Activated T-cell treated with anti-CD3 and anti-CD28 coated beads, Interleukin-2, amount 50 U/mL, for 72 hours (primary cell): ENCODE measurements at regions not wholly inside any gene's neighbourhood (a gene's known extent, or its start where the extent isn't known, plus 50 kb on each side); places are given as distances from the start of the nearest gene placed in this dataset.
"Not testable (repeated sequence)": the region's sequence is repeated elsewhere in the genome, so short reads cannot be mapped to it uniquely, and the experiment has no call there.

Experiments used
- ATAC-seq, 2 donors: fragments of 150-1000 bp; cut with Tn5 transposase; replicated peaks in 1 of 2; 2 replicates each; pipeline ENCODE4 v1.10.0; 2021; ENCODE audit warnings: moderate library complexity in 2 of 2, mild to moderate bottlenecking in 1 of 2
- DNase-seq, 2 donors: peaks; one replicate each; pipeline ENCODE4 v3.0.0; 2021 to 2022; ENCODE audit warnings: mixed read lengths in 1 of 2
- H3K27ac Mint-ChIP-seq: one replicate; pipeline ENCODE4 v1.8.0; 2022; ENCODE audit warnings: mild to moderate bottlenecking, moderate library complexity, mixed read lengths
- H3K27me3 Mint-ChIP-seq: one replicate; pipeline ENCODE4 v1.8.0; 2022; ENCODE audit warnings: low read depth, mixed read lengths
- H3K36me3 Mint-ChIP-seq, 2 donors: one replicate each; pipeline ENCODE4 v1.8.0; 2022; ENCODE audit warnings: mixed read lengths in 2 of 2, mild to moderate bottlenecking in 1 of 2; ENCODE audit not compliant: insufficient read depth in 2 of 2
- H3K4me1 Mint-ChIP-seq: one replicate; pipeline ENCODE4 v1.8.0; 2022; ENCODE audit warnings: low read depth, mixed read lengths
- H3K4me3 Mint-ChIP-seq, 2 donors: one replicate each; pipeline ENCODE4 v1.8.0; 2022; ENCODE audit warnings: mild to moderate bottlenecking in 2 of 2, mixed read lengths in 2 of 2, moderate library complexity in 2 of 2
- H3K9me3 Mint-ChIP-seq, 2 donors: one replicate each; pipeline ENCODE4 v1.8.0; 2022; ENCODE audit warnings: mixed read lengths in 2 of 2

GRCh38 chr1:146443871-146444222, 215.0 kb upstream of the NOTCH2NLA start:
- H3K4me1 Mint-ChIP-seq, H3K36me3 Mint-ChIP-seq, ATAC-seq, H3K27me3 Mint-ChIP-seq, H3K9me3 Mint-ChIP-seq, H3K27ac Mint-ChIP-seq: not testable (repeated sequence)
- peak; percentile 10 to 32 for DNase-seq
- H3K4me3 Mint-ChIP-seq: peak overlapping the region; percentile 46 to 71

GRCh38 chr1:146443088-146443870, 214.5 kb upstream of the NOTCH2NLA start:
- DNase-seq: peak in 1 of 2 donors; percentile 9
- H3K27ac Mint-ChIP-seq: not testable (repeated sequence)

GRCh38 chr1:146438543-146438942, 209.7 kb upstream of the NOTCH2NLA start:
- not testable (repeated sequence) for H3K9me3 Mint-ChIP-seq, H3K27me3 Mint-ChIP-seq, H3K4me1 Mint-ChIP-seq, ATAC-seq, H3K4me3 Mint-ChIP-seq, H3K27ac Mint-ChIP-seq, DNase-seq, H3K36me3 Mint-ChIP-seq

More at GRCh38 chr1:146443088-146443870, 214.5 kb upstream of the NOTCH2NLA start:
- H3K4me3 Mint-ChIP-seq: peak overlapping the region; percentile 12 to 22
- not testable (repeated sequence) for H3K9me3 Mint-ChIP-seq, H3K36me3 Mint-ChIP-seq, H3K27me3 Mint-ChIP-seq, H3K4me1 Mint-ChIP-seq
- ATAC-seq: peak; percentile 37 to 38

DNA sequence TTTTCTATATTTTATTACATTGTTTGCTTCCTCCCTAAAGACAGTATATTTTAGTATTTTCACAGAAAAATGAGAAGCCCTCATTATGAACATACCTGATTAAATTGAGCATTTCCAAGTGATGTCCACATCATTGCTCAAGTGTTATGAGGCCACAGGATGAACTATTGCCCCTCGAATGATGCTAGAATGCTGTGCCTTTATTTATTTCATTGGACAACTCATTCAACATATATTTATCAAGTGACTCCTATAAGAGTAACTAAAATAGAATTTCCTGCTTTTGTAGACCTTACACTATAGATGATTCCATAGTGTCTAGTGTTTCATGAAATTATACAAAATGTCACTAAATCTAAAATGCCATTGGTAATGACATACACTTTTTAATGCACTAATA, 187.8 kb upstream of the NOTCH2NLA start:
- not testable (repeated sequence) for H3K4me3 Mint-ChIP-seq, H3K36me3 Mint-ChIP-seq, H3K27ac Mint-ChIP-seq, H3K27me3 Mint-ChIP-seq, DNase-seq, H3K9me3 Mint-ChIP-seq, ATAC-seq
- H3K4me1 Mint-ChIP-seq: peaks cover 11% of the 10 kb centered on the region

GRCh38 chr1:146415017-146415416, 186.2 kb upstream of the NOTCH2NLA start:
- H3K9me3 Mint-ChIP-seq, H3K27me3 Mint-ChIP-seq, DNase-seq, ATAC-seq, H3K36me3 Mint-ChIP-seq: not testable (repeated sequence)
- Mint-ChIP-seq H3K4me3 (peak overlapping the region; percentile 60 to 75), H3K27ac (peak overlapping the region; percentile 46), H3K4me1 (peaks cover 14% of the 10 kb centered on the region)

GRCh38 chr1:146413911-146414310, 185.1 kb upstream of the NOTCH2NLA start:
- H3K27ac Mint-ChIP-seq, DNase-seq, H3K27me3 Mint-ChIP-seq, H3K36me3 Mint-ChIP-seq, H3K9me3 Mint-ChIP-seq, ATAC-seq: not testable (repeated sequence)
- H3K4me1 Mint-ChIP-seq: peaks cover 18% of the 10 kb centered on the region
- H3K4me3 Mint-ChIP-seq: peak overlapping the region in 1 of 2 donors; percentile 52

DNA sequence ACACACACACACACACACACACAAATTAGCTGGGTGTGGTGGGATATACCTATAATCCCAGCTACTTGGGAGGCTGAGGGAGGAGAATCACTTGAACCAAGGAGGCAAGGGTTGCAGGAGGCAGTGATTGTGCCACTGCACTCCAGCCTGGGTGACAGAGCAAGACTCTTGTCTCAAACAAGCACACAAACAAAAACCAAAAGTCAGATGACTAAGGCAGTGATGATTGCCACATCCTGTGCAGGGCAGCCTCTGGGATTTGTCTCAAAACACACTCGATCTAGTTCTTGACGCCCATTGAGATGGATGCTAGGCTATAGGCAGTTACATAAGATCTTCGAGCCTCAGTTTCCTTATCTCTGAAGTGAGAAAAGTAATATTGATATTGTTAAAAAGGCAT, 183.1 kb upstream of the NOTCH2NLA start:
- not testable (repeated sequence) for H3K9me3 Mint-ChIP-seq, H3K27me3 Mint-ChIP-seq, H3K36me3 Mint-ChIP-seq
- H3K4me3 Mint-ChIP-seq: peak overlapping the region; percentile 77 to 82
- peak overlapping the region; percentile 87 for H3K27ac Mint-ChIP-seq
- peak; percentile 59 to 70 for ATAC-seq
- peaks cover 18% of the 10 kb centered on the region for H3K4me1 Mint-ChIP-seq
- peak; percentile 31 to 47 for DNase-seq

GRCh38 chr1:146409817-146410441, 181.1 kb upstream of the NOTCH2NLA start:
- H3K4me1 Mint-ChIP-seq: peaks cover 12% of the 10 kb centered on the region
- H3K36me3 Mint-ChIP-seq, H3K9me3 Mint-ChIP-seq, H3K27me3 Mint-ChIP-seq: not testable (repeated sequence)
- peak overlapping the region; percentile 81 for H3K27ac Mint-ChIP-seq
- H3K4me3 Mint-ChIP-seq: peak overlapping the region; percentile 39 to 62
- DNase-seq (peak in 1 of 2 donors; percentile 43), ATAC-seq (peak; percentile 79 to 84)

GRCh38 chr1:146409116-146409801, 180.4 kb upstream of the NOTCH2NLA start:
- not testable (repeated sequence) for H3K36me3 Mint-ChIP-seq, H3K27me3 Mint-ChIP-seq, H3K4me3 Mint-ChIP-seq, H3K27ac Mint-ChIP-seq, DNase-seq, H3K9me3 Mint-ChIP-seq
- peaks cover 12% of the 10 kb centered on the region for H3K4me1 Mint-ChIP-seq
- peak; percentile 71 to 75 for ATAC-seq

DNA sequence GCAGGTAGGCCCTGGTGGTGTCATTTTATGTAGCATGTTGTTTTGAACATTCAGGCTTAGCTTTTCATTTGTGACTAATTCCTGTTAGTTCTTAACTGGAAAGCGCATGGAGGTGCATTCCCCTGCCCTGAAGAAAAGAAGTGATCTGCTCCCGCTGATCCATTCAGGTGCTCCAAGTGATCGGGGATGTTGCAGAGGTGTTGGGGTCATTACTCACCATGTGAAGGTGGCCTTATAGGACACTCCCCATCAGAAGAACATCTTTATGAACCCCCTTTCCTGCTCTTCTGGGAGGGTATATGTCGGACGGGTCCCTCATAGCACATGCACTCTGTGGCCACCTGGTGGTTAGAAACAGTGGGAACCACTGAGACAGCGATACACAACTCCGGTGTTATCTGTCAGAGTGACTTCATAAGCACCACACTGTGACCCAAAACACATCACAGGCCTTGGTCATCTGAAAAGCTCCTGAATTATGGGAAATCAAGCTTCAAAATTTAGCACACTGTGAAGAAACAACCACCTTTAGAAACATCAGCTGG, 172.5 kb upstream of the NOTCH2NLA start:
- peak overlapping the region; percentile 52 to 68 for H3K4me3 Mint-ChIP-seq

DNA sequence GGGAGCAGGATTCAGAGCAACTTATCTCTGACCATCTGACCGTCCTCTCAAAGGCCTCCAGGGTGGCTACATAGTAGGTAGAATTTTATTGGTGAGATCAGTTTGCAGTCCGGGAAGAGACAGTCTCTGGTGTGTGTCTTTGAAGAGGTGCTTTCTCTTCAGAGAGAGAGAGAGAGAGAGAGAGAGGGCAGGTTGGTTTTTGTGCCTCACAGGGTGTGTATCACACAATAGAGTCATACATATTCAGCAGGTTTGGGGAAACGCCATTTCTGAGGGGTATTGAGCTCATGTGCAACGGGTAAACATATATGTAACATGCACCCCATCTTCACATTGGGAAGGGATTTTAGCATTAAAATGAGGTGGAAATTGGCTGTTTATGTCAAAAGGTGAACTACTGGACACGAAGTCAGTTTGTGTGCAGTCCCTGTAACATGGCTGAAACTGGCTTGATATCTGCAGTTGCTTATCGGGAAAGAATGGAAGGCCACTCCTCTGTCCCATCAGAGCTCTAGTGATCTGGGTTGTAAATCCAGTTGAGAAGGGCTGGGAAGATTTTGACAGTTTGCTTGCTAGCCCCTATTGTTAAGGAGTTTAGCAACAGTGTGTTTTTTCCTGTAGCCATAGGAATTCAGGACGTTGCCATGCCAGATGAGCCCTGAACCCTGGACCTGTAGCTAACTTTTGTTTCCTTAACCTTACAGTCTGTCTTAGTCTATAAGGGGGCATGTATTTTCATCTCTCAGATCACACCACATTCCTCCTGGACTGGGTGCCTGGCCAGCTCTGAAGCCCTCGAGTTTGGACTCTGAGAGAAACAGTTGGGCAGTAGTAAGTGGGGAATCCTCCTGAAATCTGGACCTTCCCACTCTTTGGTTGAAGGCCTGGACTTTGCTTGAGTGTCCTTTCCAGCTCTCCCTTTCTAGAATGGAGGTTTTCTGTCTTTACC, 171.6 kb upstream of the NOTCH2NLA start:
- not testable (repeated sequence) for ATAC-seq, H3K9me3 Mint-ChIP-seq, DNase-seq, H3K27me3 Mint-ChIP-seq, H3K36me3 Mint-ChIP-seq
- Mint-ChIP-seq H3K27ac (peak overlapping the region; percentile 96), H3K4me1 (peaks cover 31% of the 10 kb centered on the region), H3K4me3 (peak overlapping the region; percentile 68 to 80)

More for the DNA sequence above, 172.5 kb upstream of the NOTCH2NLA start:
- DNase-seq: peak; percentile 40 to 42
- ATAC-seq: peak; percentile 77 to 82
- Mint-ChIP-seq H3K27ac (peak overlapping the region; percentile 86), H3K4me1 (peaks cover 31% of the 10 kb centered on the region)
- H3K9me3 Mint-ChIP-seq, H3K36me3 Mint-ChIP-seq, H3K27me3 Mint-ChIP-seq: not testable (repeated sequence)

- peak; percentile 56 to 61 for ATAC-seq
- DNase-seq, H3K27me3 Mint-ChIP-seq, H3K4me3 Mint-ChIP-seq, H3K9me3 Mint-ChIP-seq, H3K27ac Mint-ChIP-seq, H3K36me3 Mint-ChIP-seq: not testable (repeated sequence)
- peaks cover 31% of the 10 kb centered on the region for H3K4me1 Mint-ChIP-seq
Measured at GRCh38 chr1:146399225-146399624, 170.4 kb upstream of the NOTCH2NLA start.
